ENCODE measurements at regions not wholly inside any gene's neighbourhood (a gene's known extent, or its start where the extent isn't known, plus 50 kb on each side); places are given as distances from the start of the nearest gene placed in this dataset.

GRCh38 chr5:2136728-2137333 lies 254.1 kb upstream of the IRX4 start:
- H2AFZ ChIP-seq (ENCODE audit: low read length), result no peak overlapping the region
- H3K4me3 ChIP-seq (ENCODE audit: extremely low read depth in 1 of 4, insufficient read depth in 2 of 4, low read depth in 3 of 4, low read length in 4 of 4), result no peak overlapping the region
- no peaks in the 10 kb centered on the region for H3K27me3 ChIP-seq (replicated peaks in 1 of 4; ENCODE audit: control insufficient read depth in 3 of 4, extremely low read depth in 1 of 4, insufficient read depth in 3 of 4, low read length in 3 of 4)
- POLR2A ChIA-PET (ENCODE audit: partially characterized antibody), result no interaction called here
- H3K4ac ChIP-seq (replicated peaks; ENCODE audit: insufficient read length, low read depth, low read length), result no peak overlapping the region
- no peak overlapping the region for H4K5ac ChIP-seq (ENCODE audit: insufficient read length, low read depth, low read length)
- no peaks in the 10 kb centered on the region for H3K79me2 ChIP-seq (ENCODE audit: control insufficient read depth in 1 of 2, insufficient read depth in 2 of 2, low read length in 2 of 2)
- H2BK12ac ChIP-seq (ENCODE audit: low read depth, low read length), result peak overlapping the region; percentile 60; the same call in 1 of the 2 replicates
- no peak overlapping the region for H2BK20ac ChIP-seq (ENCODE audit: low read length)
- no peaks in the 10 kb centered on the region for H3K23me2 ChIP-seq (ENCODE audit: low read depth, low read length)
- H2BK15ac ChIP-seq (ENCODE audit: low read length), result no peak overlapping the region
- H3K4me1 ChIP-seq (replicated peaks in 1 of 4; ENCODE audit: control insufficient read depth in 3 of 4, insufficient read depth in 4 of 4, low read length in 3 of 4), result no peaks in the 10 kb centered on the region
- peak overlapping the region; percentile 60; the same call in 1 of the 2 replicates for H2BK5ac ChIP-seq (ENCODE audit: low read depth, low read length)
- no peaks in the 10 kb centered on the region for H3K9me3 ChIP-seq (ENCODE audit: insufficient read depth in 2 of 2, low read depth in 1 of 2, low read length in 1 of 2)
- H4K8ac ChIP-seq (ENCODE audit: extremely low read depth, insufficient read depth, low read length), result no peak overlapping the region; the same call in 1 of the 2 replicates
- no peak overlapping the region for H3K14ac ChIP-seq (ENCODE audit: insufficient read length)
- no peak overlapping the region for H3K23ac ChIP-seq (ENCODE audit: insufficient read length)
- CTCF ChIA-PET (ENCODE audit: partially characterized antibody), result interaction anchor here (2.4 kb wide), 1 partner anchor 12 kb away, joined by 7 read pairs; no protein-coding TSS in a partner anchor
- FAIRE-seq (no peak), DNase-seq (ENCODE audit: low read depth in 1 of 2, low spot score in 2 of 2) (no peak)
- no peaks in the 10 kb centered on the region for H3K79me1 ChIP-seq (ENCODE audit: low read depth, low read length)
- no peak overlapping the region for H3K56ac ChIP-seq (replicated peaks; ENCODE audit: insufficient read length, low read depth, low read length)
- H3K27ac ChIP-seq (ENCODE audit: low read depth, low read length), result no peak overlapping the region
- no peak for TF ChIP-seq SP1 (IDR thresholded peaks at IDR 0.05; ENCODE audit: low read depth, low read length)
- no peak for TF ChIP-seq KDM5A (IDR thresholded peaks at IDR 0.05; ENCODE audit: low read length)
- no peak overlapping the region for H4K91ac ChIP-seq (replicated peaks; ENCODE audit: insufficient read length, low read length)
- no peaks in the 10 kb centered on the region for H3K36me3 ChIP-seq (ENCODE audit: control insufficient read depth in 2 of 4, insufficient read depth in 4 of 4, low read length in 3 of 4)
- H3K9ac ChIP-seq (replicated peaks in 1 of 4; ENCODE audit: extremely low read depth in 1 of 4, low read depth in 3 of 4, low read length in 3 of 4), result no peak overlapping the region
- H3K18ac ChIP-seq (ENCODE audit: extremely low read depth, low read length), result peak overlapping the region; percentile 32; the same call in 1 of the 2 replicates
- whole genome bisulfite sequencing, 2 experiments (ENCODE audit: extremely low coverage in 1 of 2, insufficient coverage in 1 of 2, insufficient read length in 1 of 2, insufficient replicate concordance in 2 of 2, low coverage in 1 of 2, low lambda C conversion rate in 2 of 2, missing lambda C conversion rate in 1 of 2), result 94% methylated on average over 42 of the region's 44 CpGs; no CpG with 5 or more reads in 1 of the 2 experiments
- no peak overlapping the region for H2BK120ac ChIP-seq (replicated peaks; ENCODE audit: low read depth, low read length)
- H4K20me1 ChIP-seq (replicated peaks in 1 of 2; ENCODE audit: control insufficient read depth in 1 of 2, insufficient read depth in 2 of 2, low read length in 2 of 2), result no peaks in the 10 kb centered on the region
- H2AK5ac ChIP-seq (ENCODE audit: low read depth, low read length), result 0 out of 2 replicates have a peak overlapping the region, but pooled peaks have one; percentile 24
- H3K4me2 ChIP-seq (ENCODE audit: insufficient read depth in 1 of 2, low read depth in 2 of 2, low read length in 2 of 2), result no peak overlapping the region

All from H1 (cell line).